ENCODE measurements at regions not wholly inside any gene's neighbourhood (a gene's known extent, or its start where the extent isn't known, plus 50 kb on each side); places are given as distances from the start of the nearest gene placed in this dataset.
A peak's percentile ranks its signal among the peaks of the same experiment; 100 is the strongest.

- Histone ChIP-seq H3K27ac (no peak overlapping the region), H3K4me1 (no peaks in the 10 kb centered on the region), H3K9me3 (no peaks in the 10 kb centered on the region), H3K36me3 (no peaks in the 10 kb centered on the region), H3K27me3 (no peaks in the 10 kb centered on the region), H3K4me3 (no peak overlapping the region)
- intact Hi-C loops (cut with DNase I; ENCODE audit: low total_unique reads) (no loop called here), in situ Hi-C loops (cut with MboI; ENCODE audit: low pct_ligation_motif_present in 1 of 4, low pct_unique_long_range_greater_than_20kb in 1 of 4, low sequenced_read_pairs in 3 of 4) (no loop called here)
- WGBS, 2 donors (ENCODE audit: low coverage in 1 of 2): 80 to 91% methylated on average over 4 of the region's 4 CpGs
- no peak for DNase-seq
- TF ChIP-seq POLR2AphosphoS5 (IDR thresholded peaks at IDR 0.05) (no peak), EP300 (IDR thresholded peaks at IDR 0.05; ENCODE audit: low read depth) (no peak), CTCF (IDR thresholded peaks at IDR 0.05) (no peak), POLR2A (IDR thresholded peaks at IDR 0.05) (no peak)
Observed at GRCh38 chr12:91467686-91468085, 285.1 kb upstream of the DCN start.

GRCh38 chr12:91461061-91461460, 278.4 kb upstream of the DCN start:
- DNase-seq: no peak
- WGBS, 2 donors (ENCODE audit: low coverage in 1 of 2): 32 to 50% methylated on average over 1 of the region's 1 CpG

GRCh38 chr12:91460469-91460868, 277.9 kb upstream of the DCN start:
- in situ Hi-C loops (cut with MboI; ENCODE audit: low pct_ligation_motif_present in 1 of 4, low pct_unique_long_range_greater_than_20kb in 1 of 4, low sequenced_read_pairs in 3 of 4) (no loop called here), intact Hi-C loops (cut with DNase I; ENCODE audit: low total_unique reads) (no loop called here)
- WGBS, 2 donors (ENCODE audit: low coverage in 1 of 2): 39 to 50% methylated on average over 1 of the region's 1 CpG
- no peaks in the 10 kb centered on the region for H3K9me3 ChIP-seq
- DNase-seq: no peak
- no peak overlapping the region for H3K4me3 ChIP-seq
- TF ChIP-seq POLR2A (IDR thresholded peaks at IDR 0.05) (no peak), CTCF (IDR thresholded peaks at IDR 0.05) (no peak), EP300 (IDR thresholded peaks at IDR 0.05; ENCODE audit: low read depth) (no peak), POLR2AphosphoS5 (IDR thresholded peaks at IDR 0.05) (no peak)
- peaks cover 0 to 13% (median 6%) of the 10 kb centered on the region in 4 donors for H3K4me1 ChIP-seq
- H3K27ac ChIP-seq: peak overlapping the region in 2 of 4 donors; percentile 31 to 37
- H3K27me3 ChIP-seq: no peaks in the 10 kb centered on the region
- H3K36me3 ChIP-seq: no peaks in the 10 kb centered on the region

More at GRCh38 chr12:91461061-91461460, 278.4 kb upstream of the DCN start:
- in situ Hi-C loops (cut with MboI; ENCODE audit: low pct_ligation_motif_present in 1 of 4, low pct_unique_long_range_greater_than_20kb in 1 of 4, low sequenced_read_pairs in 3 of 4) (no loop called here), intact Hi-C loops (cut with DNase I; ENCODE audit: low total_unique reads) (no loop called here)
- Histone ChIP-seq H3K36me3 (no peaks in the 10 kb centered on the region), H3K9me3 (no peaks in the 10 kb centered on the region), H3K27me3 (no peaks in the 10 kb centered on the region), H3K4me3 (no peak overlapping the region), H3K27ac (peak overlapping the region in 1 of 4 donors; percentile 31), H3K4me1 (peaks cover 0 to 13% (median 6%) of the 10 kb centered on the region in 4 donors)
- TF ChIP-seq CTCF (IDR thresholded peaks at IDR 0.05) (no peak), EP300 (IDR thresholded peaks at IDR 0.05; ENCODE audit: low read depth) (no peak)

GRCh38 chr12:91455321-91455720, 272.7 kb upstream of the DCN start:
- Histone ChIP-seq H3K27me3 (no peaks in the 10 kb centered on the region), H3K27ac (no peak overlapping the region), H3K4me3 (no peak overlapping the region), H3K36me3 (no peaks in the 10 kb centered on the region), H3K4me1 (peaks cover 0 to 8% (median 3%) of the 10 kb centered on the region in 4 donors), H3K9me3 (no peaks in the 10 kb centered on the region)
- no peak for TF ChIP-seq CTCF (IDR thresholded peaks at IDR 0.05)
- TF ChIP-seq POLR2A (IDR thresholded peaks at IDR 0.05): no peak
- TF ChIP-seq POLR2AphosphoS5 (IDR thresholded peaks at IDR 0.05): no peak
- no peak for TF ChIP-seq EP300 (IDR thresholded peaks at IDR 0.05; ENCODE audit: low read depth)
- intact Hi-C loops (cut with DNase I; ENCODE audit: low total_unique reads): no loop called here
- no peak for DNase-seq
- in situ Hi-C loops (cut with MboI; ENCODE audit: low pct_ligation_motif_present in 1 of 4, low pct_unique_long_range_greater_than_20kb in 1 of 4, low sequenced_read_pairs in 3 of 4): no loop called here
- 67 to 71% methylated on average over 5 of the region's 5 CpGs for WGBS, 2 donors (ENCODE audit: low coverage in 1 of 2)
